ENCODE measurements at regions not wholly inside any gene's neighbourhood (a gene's known extent, or its start where the extent isn't known, plus 50 kb on each side); places are given as distances from the start of the nearest gene placed in this dataset.
A peak's percentile ranks its signal among the peaks of the same experiment; 100 is the strongest.

DNA sequence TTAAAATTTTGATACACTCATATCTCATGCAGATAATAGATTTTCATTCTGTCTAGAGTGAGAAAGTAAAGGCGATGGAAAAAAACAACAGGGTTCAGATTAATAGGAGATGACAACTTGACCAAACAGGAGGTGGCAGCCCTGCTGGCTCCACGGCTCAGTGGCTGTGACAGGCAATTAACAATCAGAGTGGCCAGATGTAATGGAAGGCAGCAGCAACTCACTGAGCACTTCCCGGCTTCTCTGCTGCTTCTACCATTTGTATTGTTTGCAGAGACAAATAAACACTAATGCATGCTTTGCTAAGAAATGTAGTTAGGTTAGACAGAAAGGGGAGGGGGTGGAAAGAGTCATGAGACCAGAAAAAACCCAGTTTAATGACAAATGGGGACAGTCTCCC is 473.0 kb upstream of the SLC10A2 start:
- Histone ChIP-seq H3K4me1 (ENCODE audit: low read depth) (no peaks in the 10 kb centered on the region), H3K36me3 (ENCODE audit: low read depth) (no peaks in the 10 kb centered on the region), H3K4me3 (no peak overlapping the region), H3K9me3 (peaks cover 4% of the 10 kb centered on the region)
- no peak for DNase-seq
- no peak for ATAC-seq
- intact Hi-C loops (cut with DNase I, micrococcal nuclease) = no loop called here
- TF ChIP-seq, protein P1, sequence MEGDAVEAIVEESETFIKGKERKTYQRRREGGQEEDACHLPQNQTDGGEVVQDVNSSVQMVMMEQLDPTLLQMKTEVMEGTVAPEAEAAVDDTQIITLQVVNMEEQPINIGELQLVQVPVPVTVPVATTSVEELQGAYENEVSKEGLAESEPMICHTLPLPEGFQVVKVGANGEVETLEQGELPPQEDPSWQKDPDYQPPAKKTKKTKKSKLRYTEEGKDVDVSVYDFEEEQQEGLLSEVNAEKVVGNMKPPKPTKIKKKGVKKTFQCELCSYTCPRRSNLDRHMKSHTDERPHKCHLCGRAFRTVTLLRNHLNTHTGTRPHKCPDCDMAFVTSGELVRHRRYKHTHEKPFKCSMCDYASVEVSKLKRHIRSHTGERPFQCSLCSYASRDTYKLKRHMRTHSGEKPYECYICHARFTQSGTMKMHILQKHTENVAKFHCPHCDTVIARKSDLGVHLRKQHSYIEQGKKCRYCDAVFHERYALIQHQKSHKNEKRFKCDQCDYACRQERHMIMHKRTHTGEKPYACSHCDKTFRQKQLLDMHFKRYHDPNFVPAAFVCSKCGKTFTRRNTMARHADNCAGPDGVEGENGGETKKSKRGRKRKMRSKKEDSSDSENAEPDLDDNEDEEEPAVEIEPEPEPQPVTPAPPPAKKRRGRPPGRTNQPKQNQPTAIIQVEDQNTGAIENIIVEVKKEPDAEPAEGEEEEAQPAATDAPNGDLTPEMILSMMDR (IDR thresholded peaks at IDR 0.05) = no peak

DNA sequence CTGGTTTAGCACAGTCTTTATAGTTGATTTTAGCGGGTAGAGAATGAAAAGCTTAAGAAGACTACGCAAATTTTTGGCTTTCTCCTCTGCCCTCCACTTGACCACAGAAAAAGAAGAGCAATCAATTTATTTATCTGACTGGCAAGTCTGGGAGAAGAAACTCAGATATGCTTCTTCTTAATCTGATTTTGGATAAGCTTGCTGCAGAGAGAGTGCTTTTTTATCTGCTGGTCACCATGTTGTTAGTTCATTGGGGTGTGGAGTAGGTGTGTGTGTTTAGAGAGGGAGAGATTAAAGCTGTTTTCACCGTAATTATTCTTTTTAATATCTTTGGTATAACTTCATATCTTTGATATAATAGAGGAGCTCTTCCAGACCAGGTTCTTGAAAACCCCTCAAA is 471.4 kb upstream of the SLC10A2 start:
- DNase-seq = no peak
- H3K36me3 ChIP-seq (ENCODE audit: low read depth) = no peaks in the 10 kb centered on the region
- no peak overlapping the region for H3K4me3 ChIP-seq
- no peaks in the 10 kb centered on the region for H3K4me1 ChIP-seq (ENCODE audit: low read depth)
- TF ChIP-seq, protein P1 (IDR thresholded peaks at IDR 0.05) = no peak
- intact Hi-C loops (cut with DNase I, micrococcal nuclease) = no loop called here
- no peaks in the 10 kb centered on the region for H3K9me3 ChIP-seq
- no peak for ATAC-seq

DNA sequence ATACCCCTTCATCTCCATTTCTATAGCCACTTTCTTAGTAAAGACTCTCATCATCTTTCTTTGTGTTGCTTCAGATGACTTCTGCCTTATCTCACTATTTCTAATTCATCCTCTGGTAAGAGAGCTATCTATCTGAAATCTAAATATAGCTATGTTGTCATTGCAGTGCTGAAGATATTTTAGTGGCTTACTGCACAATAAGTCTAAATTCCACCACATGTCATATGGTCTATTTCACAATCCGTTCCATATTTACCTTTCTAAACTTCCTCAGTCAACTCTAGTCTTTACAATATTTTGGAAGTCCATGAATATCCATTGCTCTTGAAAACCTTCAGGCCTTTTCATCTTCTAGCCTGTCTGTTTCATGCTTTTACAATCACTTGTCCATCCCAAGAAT is 465.1 kb upstream of the SLC10A2 start:
- Histone ChIP-seq H3K9me3 (no peaks in the 10 kb centered on the region), H3K4me1 (ENCODE audit: low read depth) (no peaks in the 10 kb centered on the region), H3K4me3 (no peak overlapping the region), H3K36me3 (ENCODE audit: low read depth) (no peaks in the 10 kb centered on the region)
- ATAC-seq (peak; percentile 76), DNase-seq (no peak)
- intact Hi-C loops (cut with DNase I, micrococcal nuclease) = no loop called here
- TF ChIP-seq, protein P1 (IDR thresholded peaks at IDR 0.05) = no peak

DNA sequence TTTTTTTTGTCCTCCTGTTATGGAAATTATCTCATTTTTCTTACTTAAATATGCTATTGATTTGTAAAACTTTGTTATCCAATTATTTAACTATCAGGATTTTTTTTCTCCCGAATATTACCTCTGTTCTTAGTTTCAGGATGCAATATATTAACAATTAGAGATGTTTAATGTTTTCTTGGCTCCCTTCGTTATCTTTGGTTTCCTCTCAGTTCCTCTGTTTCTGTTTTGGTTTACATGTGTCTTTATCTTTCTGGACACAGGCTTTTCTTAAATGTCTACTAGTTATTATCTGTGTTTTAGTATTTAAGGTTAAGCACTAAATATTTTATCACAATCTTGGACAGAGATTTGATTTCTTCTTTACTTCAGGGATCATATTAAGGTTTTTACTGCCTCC is 462.2 kb upstream of the SLC10A2 start:
- H3K9me3 ChIP-seq = no peaks in the 10 kb centered on the region
- intact Hi-C loops (cut with DNase I, micrococcal nuclease) = no loop called here
- DNase-seq = no peak
- no peak overlapping the region for H3K4me3 ChIP-seq
- no peak for ATAC-seq
- TF ChIP-seq, protein P1 (IDR thresholded peaks at IDR 0.05) = no peak
- H3K36me3 ChIP-seq (ENCODE audit: low read depth) = no peaks in the 10 kb centered on the region
- no peaks in the 10 kb centered on the region for H3K4me1 ChIP-seq (ENCODE audit: low read depth)

- no peaks in the 10 kb centered on the region for H3K36me3 ChIP-seq (ENCODE audit: low read depth)
- intact Hi-C loops (cut with DNase I, micrococcal nuclease) = no loop called here
- H3K9me3 ChIP-seq = no peaks in the 10 kb centered on the region
- H3K4me3 ChIP-seq = no peak overlapping the region
- ATAC-seq (no peak), DNase-seq (no peak)
- no peaks in the 10 kb centered on the region for H3K4me1 ChIP-seq (ENCODE audit: low read depth)
- TF ChIP-seq, protein P1 (IDR thresholded peaks at IDR 0.05) = no peak
Observed at GRCh38 chr13:103525530-103525929, 459.3 kb upstream of the SLC10A2 start.

- no peak for ATAC-seq
- Histone ChIP-seq H3K36me3 (ENCODE audit: low read depth) (no peaks in the 10 kb centered on the region), H3K4me1 (ENCODE audit: low read depth) (no peaks in the 10 kb centered on the region), H3K4me3 (no peak overlapping the region), H3K9me3 (no peaks in the 10 kb centered on the region)
- intact Hi-C loops (cut with DNase I, micrococcal nuclease) = no loop called here
- TF ChIP-seq, protein P1 (IDR thresholded peaks at IDR 0.05) = no peak
- DNase-seq = no peak
Observed at GRCh38 chr13:103523858-103524257, 457.6 kb upstream of the SLC10A2 start.
